LNCAP (cell line): ENCODE measurements at regions not wholly inside any gene's neighbourhood (a gene's known extent, or its start where the extent isn't known, plus 50 kb on each side); places are given as distances from the start of the nearest gene placed in this dataset.

Source experiments
- TF ChIP-seq, protein P1 (sequence below): fragments of 450-650 bp; IDR thresholded peaks from 2 replicates; pipeline ENCODE4 v1.5.1; 2017; ENCODE audit warnings: mild to moderate bottlenecking

DNA sequence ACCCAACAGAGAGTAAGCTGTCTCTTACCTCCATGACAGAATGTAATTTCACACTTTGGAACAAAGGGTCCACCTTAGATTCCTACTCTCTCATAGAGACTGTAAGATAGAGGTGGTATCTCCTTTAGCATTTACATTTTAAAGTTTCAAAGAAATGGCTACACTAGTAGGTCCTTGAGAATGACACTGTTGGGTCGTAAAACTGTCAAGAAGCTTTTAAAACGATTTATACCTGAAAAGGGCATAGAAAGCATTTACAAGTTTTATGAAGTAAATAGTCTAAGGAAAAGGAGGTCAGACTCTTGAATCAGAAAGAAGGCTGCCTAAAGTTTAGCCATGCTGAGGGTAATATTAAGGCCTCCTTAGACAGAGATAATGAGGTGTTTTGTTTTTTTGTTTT lies 1212.4 kb upstream of the PHF14 start:
- TF ChIP-seq, protein P1, sequence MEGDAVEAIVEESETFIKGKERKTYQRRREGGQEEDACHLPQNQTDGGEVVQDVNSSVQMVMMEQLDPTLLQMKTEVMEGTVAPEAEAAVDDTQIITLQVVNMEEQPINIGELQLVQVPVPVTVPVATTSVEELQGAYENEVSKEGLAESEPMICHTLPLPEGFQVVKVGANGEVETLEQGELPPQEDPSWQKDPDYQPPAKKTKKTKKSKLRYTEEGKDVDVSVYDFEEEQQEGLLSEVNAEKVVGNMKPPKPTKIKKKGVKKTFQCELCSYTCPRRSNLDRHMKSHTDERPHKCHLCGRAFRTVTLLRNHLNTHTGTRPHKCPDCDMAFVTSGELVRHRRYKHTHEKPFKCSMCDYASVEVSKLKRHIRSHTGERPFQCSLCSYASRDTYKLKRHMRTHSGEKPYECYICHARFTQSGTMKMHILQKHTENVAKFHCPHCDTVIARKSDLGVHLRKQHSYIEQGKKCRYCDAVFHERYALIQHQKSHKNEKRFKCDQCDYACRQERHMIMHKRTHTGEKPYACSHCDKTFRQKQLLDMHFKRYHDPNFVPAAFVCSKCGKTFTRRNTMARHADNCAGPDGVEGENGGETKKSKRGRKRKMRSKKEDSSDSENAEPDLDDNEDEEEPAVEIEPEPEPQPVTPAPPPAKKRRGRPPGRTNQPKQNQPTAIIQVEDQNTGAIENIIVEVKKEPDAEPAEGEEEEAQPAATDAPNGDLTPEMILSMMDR, result no peak

DNA sequence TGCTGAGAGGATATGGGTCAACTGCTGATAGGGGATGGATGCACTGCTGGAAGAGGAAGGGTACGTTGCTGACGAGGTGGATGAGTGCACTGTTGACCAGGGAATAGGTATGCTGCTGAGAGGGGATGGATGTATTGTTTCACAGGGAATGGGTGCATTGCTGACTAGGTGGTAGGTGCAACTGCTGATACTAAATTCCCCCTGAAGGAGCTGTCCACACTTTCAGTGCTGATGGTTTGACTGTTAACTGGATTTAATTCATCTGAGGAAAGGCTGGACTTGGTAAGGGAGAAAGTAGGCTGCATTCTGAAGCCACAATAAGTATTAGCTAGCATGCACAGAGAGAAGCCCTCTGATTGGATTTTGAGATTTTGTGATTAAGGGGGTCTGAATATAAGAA lies 1196.8 kb upstream of the PHF14 start:
- TF ChIP-seq, protein P1, result no peak

DNA sequence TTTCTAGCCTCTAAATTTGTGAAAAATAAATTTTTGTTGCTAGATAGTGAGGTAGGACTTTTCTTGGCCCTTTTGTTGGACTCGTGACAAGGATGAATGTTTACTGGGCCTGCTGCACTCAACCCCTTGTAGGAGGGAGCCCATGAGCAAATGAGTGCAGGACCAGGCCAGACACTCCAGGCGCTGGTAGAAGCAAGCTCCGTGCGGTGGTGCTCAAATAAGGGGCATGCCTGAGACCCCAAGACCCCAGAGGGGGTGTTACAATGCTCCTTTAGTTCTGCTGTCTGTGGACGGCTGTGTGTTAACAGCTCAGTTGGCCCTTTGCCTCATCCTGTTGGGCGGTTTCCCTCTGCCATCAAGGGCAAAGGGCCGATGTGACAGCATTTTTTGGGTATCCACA lies 1195.3 kb upstream of the PHF14 start:
- TF ChIP-seq, protein P1, result no peak

DNA sequence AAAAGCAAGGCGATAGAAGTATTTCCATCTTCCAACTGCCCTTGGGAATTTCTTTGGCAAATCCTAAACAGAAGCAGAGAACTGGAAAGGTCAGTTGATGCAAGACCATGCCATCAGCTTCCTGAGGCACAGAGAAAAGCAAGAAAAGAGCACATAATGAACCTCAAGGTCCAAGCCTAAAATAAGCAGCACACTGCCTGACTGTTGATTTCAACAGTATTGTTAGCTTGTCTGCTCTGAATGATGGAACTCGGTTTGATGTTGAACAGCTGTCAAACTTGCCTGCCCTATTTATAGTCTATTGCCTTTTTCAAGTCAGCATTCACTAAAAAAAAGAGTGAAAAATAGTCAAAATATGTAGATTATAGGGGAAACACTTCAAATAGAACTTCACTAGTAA lies 1192.0 kb upstream of the PHF14 start:
- TF ChIP-seq, protein P1, result no peak

DNA sequence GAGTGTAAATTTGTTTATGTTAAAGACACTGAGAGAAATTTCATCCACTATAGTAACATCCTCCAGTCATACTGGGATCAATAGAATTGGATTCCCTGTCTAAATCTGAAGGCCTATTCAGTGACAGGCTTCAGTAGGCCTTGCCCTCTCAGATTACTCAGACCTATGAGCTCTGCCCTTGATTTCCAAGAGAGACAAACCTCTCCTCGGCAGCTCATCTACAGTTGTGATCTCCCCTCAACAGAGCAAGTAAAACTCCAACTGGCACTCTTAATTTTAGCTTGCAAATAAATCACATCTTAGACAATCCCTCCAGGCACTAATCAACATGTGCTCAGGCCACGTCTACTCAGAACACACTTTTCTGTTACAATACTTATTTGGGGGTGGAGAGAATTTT lies 1191.4 kb upstream of the PHF14 start:
- TF ChIP-seq, protein P1, result no peak

DNA sequence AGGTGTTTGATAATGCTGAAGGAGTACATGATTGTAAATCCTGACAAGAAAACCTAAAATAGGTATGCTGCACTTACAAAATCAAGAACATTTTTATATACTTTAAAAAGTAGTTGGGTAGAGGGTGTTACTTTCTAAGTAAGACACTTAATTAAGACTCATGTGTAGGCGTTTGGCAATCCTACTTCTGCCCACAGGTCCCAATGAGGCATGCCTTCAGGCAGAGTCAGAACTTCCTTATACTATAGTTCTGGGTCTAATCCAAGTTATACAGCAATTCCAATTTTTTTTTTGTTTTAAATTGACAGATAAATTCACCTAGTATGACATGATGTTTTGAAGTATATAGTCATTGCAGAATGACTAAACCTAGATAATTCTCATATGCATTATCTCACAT lies 1188.5 kb upstream of the PHF14 start:
- TF ChIP-seq, protein P1, result no peak

DNA sequence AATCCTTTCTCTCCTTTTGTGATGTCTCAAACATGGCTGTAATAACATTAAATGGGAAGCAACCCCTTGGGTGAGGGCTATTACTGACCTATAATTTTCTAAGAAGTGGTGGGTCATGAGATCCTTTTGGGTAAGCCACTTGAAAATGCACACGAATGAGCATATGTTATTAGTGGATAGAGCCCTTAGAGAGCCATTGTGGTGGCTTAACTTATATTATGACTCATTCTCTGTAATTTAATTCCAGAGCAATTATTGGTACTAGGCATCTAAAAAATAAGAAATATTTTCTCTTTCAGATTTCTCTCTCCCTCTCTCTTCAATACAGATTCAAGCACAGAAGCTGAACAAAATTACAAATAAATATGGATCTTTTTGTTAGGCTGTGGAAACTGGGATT lies 1177.4 kb upstream of the PHF14 start:
- TF ChIP-seq, protein P1, result no peak
